CD14-positive monocyte (primary cell): ENCODE measurements at regions not wholly inside any gene's neighbourhood (a gene's known extent, or its start where the extent isn't known, plus 50 kb on each side); places are given as distances from the start of the nearest gene placed in this dataset.
"Not testable (repeated sequence)": the region's sequence is repeated elsewhere in the genome, so short reads cannot be mapped to it uniquely, and the experiment has no call there.

Experiments
- DNase-seq, 3 donors: peaks; one replicate each; pipeline ENCODE4 v3.0.0-alpha.2; 2011 to 2022
- H2AFZ ChIP-seq: 2 replicates; pipeline ENCODE4 v1.6.0; 2012; ENCODE audit warnings: mild to moderate bottlenecking, low read depth, low read length, inconsistent platforms; ENCODE audit not compliant: insufficient read depth, poor library complexity, severe bottlenecking
- H3K27ac ChIP-seq, 2 donors: 1 replicate in 1 of 2; 2 replicates in 1 of 2; pipeline ENCODE4 v1.5.1; 2012 to 2013; ENCODE audit warnings: low read length in 2 of 2, control low read depth in 1 of 2, inconsistent platforms in 1 of 2, low read depth in 1 of 2, mild to moderate bottlenecking in 1 of 2
- H3K27me3 ChIP-seq, 2 donors: one replicate each; pipeline versions ENCODE4 v1.6.0 to v1.6.1; 2011 to 2013; ENCODE audit warnings: low read length in 2 of 2; ENCODE audit not compliant: control insufficient read depth in 2 of 2, insufficient read depth in 2 of 2
- H3K36me3 ChIP-seq, 2 donors: replicated peaks in 1 of 2; 1 replicate in 1 of 2; 2 replicates in 1 of 2; pipeline versions ENCODE4 v1.5.1 to v1.6.1; 2012 to 2013; ENCODE audit warnings: low read length in 2 of 2, control low read depth in 1 of 2, inconsistent platforms in 1 of 2, mild to moderate bottlenecking in 1 of 2; ENCODE audit not compliant: insufficient read depth in 2 of 2, control insufficient read depth in 1 of 2
- H3K4me1 ChIP-seq, 2 donors: 1 replicate in 1 of 2; 2 replicates in 1 of 2; pipeline versions ENCODE4 v1.5.1 to v1.6.1; 2012 to 2013; ENCODE audit warnings: low read length in 2 of 2, control low read depth in 1 of 2, inconsistent platforms in 1 of 2, mild to moderate bottlenecking in 1 of 2, moderate library complexity in 1 of 2; ENCODE audit not compliant: insufficient read depth in 2 of 2, control insufficient read depth in 1 of 2
- H3K4me2 ChIP-seq: replicated peaks from 2 replicates; pipeline ENCODE3; 2012; ENCODE audit warnings: low read length, moderate library complexity, mild to moderate bottlenecking; ENCODE audit not compliant: poor library complexity, severe bottlenecking; ENCODE audit errors: extremely low read depth
- H3K4me3 ChIP-seq, 3 experiments: fragments of 200-600 bp in 1 of 3; sonication (generic) in 1 of 3; replicated peaks in 1 of 3; 1 replicate in 2 of 3; 2 replicates in 1 of 3; pipeline ENCODE4 v1.5.1; 2011 to 2013; ENCODE audit warnings: low read length in 3 of 3, mild to moderate bottlenecking in 3 of 3, control low read depth in 2 of 3, low read depth in 2 of 3, inconsistent platforms in 1 of 3, moderate library complexity in 1 of 3
- H3K79me2 ChIP-seq: 2 replicates; pipeline ENCODE4 v1.6.0; 2012; ENCODE audit warnings: mild to moderate bottlenecking, control low read depth, inconsistent platforms, low read length, moderate library complexity; ENCODE audit not compliant: insufficient read depth
- H3K9ac ChIP-seq: 2 replicates; pipeline ENCODE4 v1.6.0; 2017; ENCODE audit warnings: low read length, mild to moderate bottlenecking; ENCODE audit not compliant: insufficient read depth, poor library complexity, severe bottlenecking
- H3K9me3 ChIP-seq, 2 donors: replicated peaks in 1 of 2; 1 replicate in 1 of 2; 2 replicates in 1 of 2; pipeline versions ENCODE4 v1.5.1 to v1.6.1; 2012 to 2013; ENCODE audit warnings: low read length in 2 of 2, control low read depth in 1 of 2; ENCODE audit not compliant: control insufficient read depth in 1 of 2, insufficient read depth in 1 of 2
- H4K20me1 ChIP-seq: 2 replicates; pipeline ENCODE4 v1.6.0; 2012; ENCODE audit warnings: mild to moderate bottlenecking, low read length, control low read depth, moderate library complexity; ENCODE audit not compliant: insufficient read depth
- H3K27ac Mint-ChIP-seq, 7 donors: one replicate each; pipeline ENCODE4 v1.8.0; 2020; ENCODE audit warnings: mild to moderate bottlenecking in 7 of 7, mixed read lengths in 7 of 7, moderate library complexity in 6 of 7, inconsistent platforms in 2 of 7
- H3K27me3 Mint-ChIP-seq, 3 donors: one replicate each; pipeline ENCODE4 v1.8.0; 2021 to 2022; ENCODE audit warnings: low read depth in 3 of 3, mild to moderate bottlenecking in 3 of 3, mixed read lengths in 3 of 3, moderate library complexity in 3 of 3, inconsistent platforms in 1 of 3
- H3K36me3 Mint-ChIP-seq, 2 donors: one replicate each; pipeline ENCODE4 v1.8.0; 2020; ENCODE audit warnings: mixed read lengths in 2 of 2, inconsistent platforms in 1 of 2, mild to moderate bottlenecking in 1 of 2
- H3K4me1 Mint-ChIP-seq: one replicate; pipeline ENCODE4 v1.8.0; 2020; ENCODE audit warnings: mild to moderate bottlenecking, mixed read lengths
- H3K4me3 Mint-ChIP-seq, 2 donors: one replicate each; pipeline ENCODE4 v1.8.0; 2020; ENCODE audit warnings: mild to moderate bottlenecking in 2 of 2, mixed read lengths in 2 of 2, moderate library complexity in 1 of 2
- H3K9me3 Mint-ChIP-seq, 7 donors: one replicate each; pipeline ENCODE4 v1.8.0; 2020 to 2022; ENCODE audit warnings: mixed read lengths in 7 of 7, mild to moderate bottlenecking in 6 of 7, moderate library complexity in 6 of 7, inconsistent platforms in 2 of 7
- WGBS: methylation state at CpG from one replicate; pipeline ENCODE4 v1.1.5; 2013; ENCODE audit warnings: missing lambda C conversion rate; ENCODE audit not compliant: insufficient coverage; 5-methylcytosine and 5-hydroxymethylcytosine counted together
- intact Hi-C, 2 donors: fragments of 100-400 bp; cut with micrococcal nuclease; formaldehyde crosslinking; loops; one replicate each; pipeline versions ENCODE4 v1.15.0 to v1.15.1; 2023

DNA sequence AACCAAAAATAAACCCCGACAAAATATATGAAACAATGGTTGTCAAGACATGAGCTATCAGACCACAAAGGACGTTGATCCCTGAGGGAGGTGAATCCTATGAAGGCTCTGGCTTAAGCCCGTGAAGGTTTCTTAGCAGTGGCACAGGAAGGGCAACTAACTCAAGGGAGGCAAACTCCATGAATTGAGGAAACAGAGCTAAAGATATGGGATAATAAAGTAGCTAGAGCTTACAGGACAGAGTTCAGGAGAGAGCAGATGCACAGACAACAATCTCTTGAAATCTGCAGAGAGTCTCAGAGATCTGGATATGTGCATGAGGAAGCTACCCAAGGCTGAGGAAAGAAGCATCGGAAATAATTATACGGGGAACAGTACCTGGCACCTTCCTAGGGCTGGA lies 331.6 kb downstream of the TYW1 start:
- H3K9ac ChIP-seq, intact Hi-C loops, H3K4me2 ChIP-seq, H3K4me3 Mint-ChIP-seq, H3K36me3 ChIP-seq, H4K20me1 ChIP-seq, H3K27ac Mint-ChIP-seq, H3K79me2 ChIP-seq, H3K36me3 Mint-ChIP-seq, DNase-seq, H3K27ac ChIP-seq, H3K27me3 Mint-ChIP-seq, H3K27me3 ChIP-seq, H3K4me1 ChIP-seq, H3K9me3 Mint-ChIP-seq, H3K4me1 Mint-ChIP-seq, H3K4me3 ChIP-seq, H3K9me3 ChIP-seq, H2AFZ ChIP-seq: not testable (repeated sequence)
- WGBS = no CpG with 5 or more reads among the region's 5 CpGs

DNA sequence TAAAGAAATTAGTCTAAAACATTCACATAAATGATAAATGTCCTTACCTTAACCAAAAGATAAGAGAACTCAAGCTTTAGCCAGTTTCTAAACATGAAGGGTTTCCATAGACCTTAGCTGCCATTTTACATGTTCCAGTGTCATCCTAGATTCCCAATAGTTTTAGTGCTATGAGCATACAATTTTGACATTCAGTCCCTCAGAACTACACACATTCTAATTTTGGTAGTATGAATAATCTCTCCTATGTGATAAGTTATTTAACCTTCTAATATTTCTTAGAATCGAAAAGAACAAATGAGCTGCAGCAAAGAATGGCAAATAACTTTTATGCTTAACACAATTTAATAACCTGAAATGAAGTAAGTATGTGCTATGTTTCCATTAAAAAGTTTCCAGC lies 338.5 kb downstream of the TYW1 start:
- H3K36me3 ChIP-seq, H3K79me2 ChIP-seq, H3K4me1 Mint-ChIP-seq, H3K9me3 ChIP-seq, H3K9me3 Mint-ChIP-seq, H3K4me3 Mint-ChIP-seq, H4K20me1 ChIP-seq, H3K27ac Mint-ChIP-seq, H3K4me2 ChIP-seq, H3K9ac ChIP-seq, intact Hi-C loops, H3K27ac ChIP-seq, H3K27me3 Mint-ChIP-seq, H3K27me3 ChIP-seq, H3K4me1 ChIP-seq, DNase-seq, H2AFZ ChIP-seq, H3K4me3 ChIP-seq: not testable (repeated sequence)
- peaks cover 10 to 12% of the 10 kb centered on the region in 2 donors for H3K36me3 Mint-ChIP-seq
- no CpG with 5 or more reads among the region's 1 CpG for WGBS

DNA sequence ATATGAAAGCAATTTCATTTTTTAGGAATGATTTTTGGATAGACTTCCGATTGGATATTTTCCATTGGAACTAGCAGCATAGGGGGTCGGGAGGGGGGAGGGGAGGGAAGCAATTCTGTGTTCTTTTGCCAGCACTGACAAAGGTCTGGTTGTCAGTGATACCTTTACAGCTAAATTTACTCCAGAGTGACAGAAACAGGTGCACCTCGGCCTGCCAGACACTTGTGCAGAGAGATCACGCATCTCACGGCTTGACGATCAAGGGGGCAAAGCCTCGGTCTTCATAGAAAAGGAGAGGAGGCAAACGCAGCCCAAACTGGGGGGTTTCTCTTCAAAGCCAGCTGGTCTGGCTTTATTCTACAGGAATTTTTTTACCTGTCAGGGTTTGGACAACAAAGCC lies 339.0 kb downstream of the TYW1 start:
- H3K27ac Mint-ChIP-seq, H2AFZ ChIP-seq, H3K4me3 ChIP-seq, H3K27me3 Mint-ChIP-seq, H3K9ac ChIP-seq, H3K4me1 ChIP-seq, H3K36me3 ChIP-seq, H3K79me2 ChIP-seq, H3K4me1 Mint-ChIP-seq, H3K27me3 ChIP-seq, H3K9me3 ChIP-seq, intact Hi-C loops, H4K20me1 ChIP-seq, H3K4me2 ChIP-seq, H3K9me3 Mint-ChIP-seq, H3K4me3 Mint-ChIP-seq, H3K27ac ChIP-seq, DNase-seq: not testable (repeated sequence)
- H3K36me3 Mint-ChIP-seq = peaks cover 14 to 15% of the 10 kb centered on the region in 2 donors
- WGBS = no CpG with 5 or more reads among the region's 8 CpGs

DNA sequence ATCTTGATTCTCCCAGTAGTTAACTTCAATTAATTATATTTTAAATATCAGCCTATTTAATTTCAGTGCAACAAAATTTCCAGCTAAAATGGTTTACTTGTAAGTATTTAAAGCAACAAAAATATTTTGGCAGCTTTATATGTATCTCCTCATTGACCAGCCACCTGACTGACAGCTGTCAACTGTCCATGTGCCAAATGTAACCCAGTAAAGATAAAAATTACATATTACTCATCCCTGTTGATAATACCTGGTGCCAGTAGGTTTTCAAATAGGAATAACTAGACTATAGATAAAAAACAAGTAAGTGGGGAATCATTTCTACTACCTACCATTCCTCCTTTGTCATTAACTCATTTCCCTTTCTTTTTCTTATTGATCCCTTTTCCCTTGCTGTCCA lies 341.9 kb downstream of the TYW1 start:
- not testable (repeated sequence) for H3K4me3 Mint-ChIP-seq, H3K27ac Mint-ChIP-seq, H3K4me2 ChIP-seq

More for the DNA sequence above, 341.9 kb downstream of the TYW1 start:
- H3K4me1 Mint-ChIP-seq, H3K79me2 ChIP-seq, H4K20me1 ChIP-seq, H3K36me3 ChIP-seq, H3K9me3 ChIP-seq, H3K9me3 Mint-ChIP-seq, H3K9ac ChIP-seq, H3K4me3 ChIP-seq, H3K27ac ChIP-seq, H2AFZ ChIP-seq, DNase-seq, H3K27me3 Mint-ChIP-seq, H3K4me1 ChIP-seq, H3K27me3 ChIP-seq, intact Hi-C loops: not testable (repeated sequence)
- H3K36me3 Mint-ChIP-seq = peaks cover 29 to 40% of the 10 kb centered on the region in 2 donors
